HG03469 (cell line): ENCODE measurements at regions not wholly inside any gene's neighbourhood (a gene's known extent, or its start where the extent isn't known, plus 50 kb on each side); places are given as distances from the start of the nearest gene placed in this dataset.
"Not testable (repeated sequence)": the region's sequence is repeated elsewhere in the genome, so short reads cannot be mapped to it uniquely, and the experiment has no call there.

ENCODE experiments used
- ATAC-seq: cut with Tn5 transposase; IDR thresholded peaks from one replicate; pipeline ENCODE4 v1.9.1; 2021; ENCODE audit warnings: mild to moderate bottlenecking, moderate library complexity, moderate number of reproducible peaks; ENCODE audit not compliant: unreplicated experiment

DNA sequence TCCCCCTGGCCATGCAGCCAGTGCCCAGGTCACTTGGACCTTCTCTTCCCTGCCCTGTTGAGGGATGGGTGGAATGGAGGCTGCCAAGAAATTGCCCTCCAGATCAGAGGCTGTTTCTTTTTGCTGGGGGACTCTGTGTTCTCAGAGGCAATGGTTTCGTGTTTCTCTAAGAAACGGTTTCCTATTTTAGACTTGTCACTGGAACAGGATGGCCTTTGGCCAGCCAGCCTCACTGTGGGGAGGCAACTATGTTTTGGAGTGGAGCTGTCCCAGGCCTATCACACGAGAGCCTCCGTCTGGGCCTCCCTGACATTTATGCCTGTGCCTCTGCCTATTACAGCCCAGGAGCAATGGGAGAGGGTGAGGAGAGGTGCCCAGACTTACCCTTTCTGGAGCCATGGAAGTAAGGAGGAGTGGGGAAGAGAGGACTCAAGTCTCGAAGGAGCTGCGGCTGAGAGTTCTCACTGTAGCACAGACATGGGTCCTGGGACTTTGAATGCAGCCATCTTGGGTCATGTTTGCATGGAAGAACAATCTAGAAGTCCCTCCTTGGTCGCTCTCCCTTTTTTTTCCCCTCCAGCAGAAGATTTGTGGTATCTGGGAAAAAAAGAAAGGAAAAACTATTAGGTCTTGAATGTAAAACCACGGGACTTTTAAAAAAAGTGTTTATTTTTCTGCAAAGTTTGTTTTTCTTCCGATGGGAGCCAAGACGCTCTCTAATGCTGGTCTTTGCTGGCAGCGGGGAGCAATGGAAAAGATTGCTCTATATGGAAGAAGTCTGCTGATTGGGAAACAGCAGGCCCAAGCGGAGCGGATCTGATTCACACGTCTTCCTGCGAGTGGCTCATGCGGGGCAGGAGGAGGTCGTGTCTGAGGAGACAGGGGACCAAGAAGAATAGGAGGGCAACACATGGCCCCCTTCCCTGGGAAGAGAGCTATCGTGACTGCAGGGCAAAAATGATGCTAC is 219.2 kb downstream of the FOXD2 start:
- ATAC-seq, result no peak

DNA sequence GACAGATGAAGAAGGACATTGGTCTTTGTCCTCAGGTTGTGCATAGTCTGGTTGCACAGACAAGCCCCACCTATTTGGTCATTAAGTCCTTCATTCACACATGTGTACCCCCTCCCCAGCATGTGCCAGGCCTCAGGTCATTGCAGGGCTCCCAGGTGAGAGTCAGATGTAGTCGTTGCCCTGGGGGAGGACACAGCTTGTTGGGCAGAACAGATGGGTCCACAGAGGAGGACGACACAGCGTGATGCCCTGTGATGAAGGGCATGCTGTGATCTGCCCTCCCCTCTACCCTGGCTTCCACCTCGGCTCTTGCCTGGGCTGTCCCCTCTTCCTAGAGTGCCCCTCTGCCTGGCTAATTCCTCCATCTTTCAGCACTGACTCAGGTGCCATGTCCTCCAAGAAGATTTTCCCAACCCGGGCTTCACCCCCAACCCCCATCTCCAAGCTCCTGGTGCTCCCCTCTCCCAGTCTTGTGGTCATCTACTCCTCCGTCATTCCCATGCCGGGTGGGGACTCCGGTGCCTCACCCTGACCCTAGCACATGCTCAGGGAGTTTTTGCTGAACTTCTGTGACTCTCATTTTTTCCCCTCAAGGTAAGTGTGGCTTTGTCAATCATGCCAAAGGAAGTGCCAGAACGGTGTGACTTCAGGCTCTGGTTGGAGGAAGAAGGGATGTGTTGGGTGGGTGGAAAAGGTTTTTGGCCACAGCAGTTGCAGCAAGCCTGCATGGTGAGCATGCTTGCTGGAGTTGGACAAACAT is 220.5 kb downstream of the FOXD2 start:
- no peak for ATAC-seq

DNA sequence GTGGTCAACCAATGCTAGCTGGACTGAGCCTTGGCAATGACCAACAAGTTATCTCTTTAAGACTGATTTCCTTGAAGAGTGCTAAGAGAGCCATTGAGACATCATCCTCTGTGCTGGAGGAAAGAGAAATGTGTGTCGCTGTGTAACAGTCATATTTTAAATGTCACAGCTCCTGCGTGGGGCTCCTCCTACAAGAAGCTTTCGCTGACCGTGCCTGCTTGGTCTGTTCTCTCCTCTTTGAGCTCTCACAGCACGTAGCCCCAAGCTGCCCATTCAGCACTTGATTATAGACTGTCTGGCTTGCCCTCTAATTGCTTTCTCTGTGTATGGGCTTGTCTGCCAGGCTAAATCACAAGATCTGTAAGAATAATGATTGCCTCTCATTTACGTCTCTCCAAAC is 221.3 kb downstream of the FOXD2 start:
- ATAC-seq, result no peak

DNA sequence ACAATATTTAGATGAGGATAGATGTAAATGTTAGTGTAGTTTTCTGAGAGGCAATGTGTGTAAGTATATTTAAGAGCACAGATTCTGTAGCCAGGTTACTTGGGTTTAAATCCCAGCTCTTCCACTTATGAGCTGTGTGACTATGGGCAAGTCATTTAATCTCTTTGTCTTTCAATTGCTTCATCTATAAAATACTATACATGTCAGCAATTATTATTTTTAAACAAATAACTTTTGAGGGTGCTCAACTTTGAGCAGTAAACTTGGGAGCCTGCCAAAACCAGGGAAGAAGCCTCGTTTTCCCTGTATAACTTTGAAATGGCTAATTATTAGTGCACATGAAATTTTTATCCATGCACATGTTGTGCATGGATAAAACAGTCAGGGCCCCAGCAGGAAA is 222.8 kb downstream of the FOXD2 start:
- no peak for ATAC-seq

DNA sequence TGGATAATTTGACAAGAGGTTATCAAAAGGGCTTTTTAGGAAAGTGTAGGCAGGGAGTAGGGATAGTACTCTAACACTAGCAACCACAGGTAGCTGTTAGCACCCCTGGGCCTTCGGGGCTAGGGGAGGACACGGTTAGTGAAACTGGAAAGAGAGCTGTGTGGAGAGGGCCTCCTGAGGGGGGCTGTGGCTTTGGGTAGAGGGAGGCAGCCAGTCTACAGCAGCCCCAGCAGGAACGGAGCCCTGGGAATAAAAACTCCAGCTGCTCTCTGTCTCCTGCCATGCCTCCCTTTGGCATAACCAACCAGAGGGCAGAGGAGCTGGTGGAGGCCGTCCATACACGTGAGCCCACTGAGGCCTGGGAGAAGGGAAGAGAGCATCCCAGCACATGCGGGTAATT is 223.2 kb downstream of the FOXD2 start:
- ATAC-seq, result no peak

DNA sequence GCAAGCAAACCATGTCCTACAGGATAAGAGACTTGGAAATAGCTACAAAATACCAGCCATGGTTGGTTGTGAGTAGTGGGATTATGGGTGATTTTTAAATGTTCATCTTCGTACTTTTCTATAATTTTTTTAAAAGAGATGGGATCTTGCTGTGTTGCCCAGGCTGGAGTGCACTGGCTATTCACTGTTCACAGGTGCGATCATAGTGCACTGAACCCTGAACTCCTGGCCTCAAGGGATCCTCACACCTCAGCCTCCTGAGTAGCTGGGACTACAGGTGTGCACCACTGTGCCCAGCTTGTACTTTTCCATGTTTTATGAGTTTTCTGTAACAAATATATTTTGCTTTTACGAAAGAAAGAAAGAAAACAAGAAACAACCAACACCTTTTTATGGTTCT is 224.2 kb downstream of the FOXD2 start:
- no peak for ATAC-seq

DNA sequence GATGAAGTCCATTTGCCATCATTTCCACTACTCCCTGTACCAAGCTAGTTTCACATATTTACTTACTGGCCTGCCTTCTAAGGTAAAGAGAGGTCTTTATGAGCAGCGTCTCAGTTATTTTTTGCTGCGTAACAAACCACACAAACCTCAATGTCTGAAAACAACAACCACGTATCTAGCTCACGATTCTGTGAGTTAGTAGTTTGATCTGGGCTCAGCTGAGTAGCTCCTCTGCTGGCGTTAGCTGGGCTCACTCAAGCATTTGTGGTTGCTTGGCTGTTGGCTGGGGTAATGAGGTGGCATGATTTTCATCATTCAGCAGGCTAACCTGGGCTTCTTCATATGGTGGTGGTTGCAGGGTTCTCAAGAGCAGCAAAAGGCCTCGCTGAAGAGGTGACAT is 225.4 kb downstream of the FOXD2 start:
- peak; percentile 54 for ATAC-seq

DNA sequence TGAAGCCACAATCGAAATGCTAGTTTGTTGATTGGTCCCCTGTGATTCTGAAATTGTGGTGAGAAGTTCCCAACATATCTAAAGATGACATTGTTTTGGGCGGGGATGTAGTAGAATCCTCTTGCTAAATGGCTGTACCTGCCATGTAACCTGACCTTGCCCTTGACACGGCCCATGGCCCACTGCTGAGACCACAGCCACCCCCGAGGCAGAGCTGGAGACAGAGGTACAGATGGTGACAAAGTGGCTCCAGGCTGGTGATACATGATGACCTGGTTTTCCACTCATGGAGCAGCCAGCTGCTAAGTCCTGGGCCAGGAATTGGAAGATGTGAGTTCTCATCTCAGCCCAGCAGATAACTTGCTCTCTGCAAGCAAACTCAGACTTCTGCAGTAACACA is 226.5 kb downstream of the FOXD2 start:
- ATAC-seq, result no peak

DNA sequence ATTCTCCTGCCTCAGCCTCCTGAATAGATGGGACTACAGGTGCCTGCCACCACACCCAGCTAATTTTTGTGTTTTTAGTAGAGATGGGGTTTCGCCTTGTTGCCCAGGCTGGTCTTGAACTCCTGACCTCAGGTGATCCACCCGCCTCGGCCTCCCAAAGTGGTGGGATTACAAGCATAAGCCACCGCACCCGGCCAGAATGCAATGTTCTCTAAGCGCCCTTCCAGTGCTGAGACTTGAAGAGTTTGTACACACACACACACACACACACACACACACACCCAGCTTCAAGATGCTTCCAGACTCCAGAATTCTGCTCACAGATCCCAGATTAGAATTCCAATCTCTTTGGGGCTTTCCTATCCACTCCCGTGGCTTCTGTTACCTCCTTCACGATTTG is 227.1 kb downstream of the FOXD2 start:
- ATAC-seq, result not testable (repeated sequence)

DNA sequence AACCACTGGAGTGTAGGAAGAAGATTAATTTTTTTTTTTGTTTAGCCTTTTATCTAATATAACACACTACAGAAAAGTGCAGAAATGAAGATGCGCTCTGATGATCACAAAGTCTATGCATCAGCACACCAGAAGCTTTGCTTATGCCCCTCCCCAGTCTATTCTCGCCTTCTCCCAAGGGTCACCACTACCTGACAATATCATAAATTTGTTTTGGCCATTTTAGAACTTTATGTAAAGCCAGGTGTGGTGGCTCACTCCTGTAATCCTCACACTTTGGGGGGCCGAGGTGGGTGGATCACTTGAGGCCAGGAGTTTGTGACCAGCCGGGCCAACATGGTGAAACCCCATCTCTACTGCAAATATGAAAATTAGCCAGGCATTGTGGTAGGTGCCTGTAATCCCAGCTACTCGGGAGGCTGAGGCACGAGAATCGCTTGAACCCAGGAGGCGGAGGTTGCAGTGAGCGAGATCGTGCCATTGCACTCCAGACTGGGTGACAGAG is 231.3 kb downstream of the FOXD2 start:
- ATAC-seq, result no peak

DNA sequence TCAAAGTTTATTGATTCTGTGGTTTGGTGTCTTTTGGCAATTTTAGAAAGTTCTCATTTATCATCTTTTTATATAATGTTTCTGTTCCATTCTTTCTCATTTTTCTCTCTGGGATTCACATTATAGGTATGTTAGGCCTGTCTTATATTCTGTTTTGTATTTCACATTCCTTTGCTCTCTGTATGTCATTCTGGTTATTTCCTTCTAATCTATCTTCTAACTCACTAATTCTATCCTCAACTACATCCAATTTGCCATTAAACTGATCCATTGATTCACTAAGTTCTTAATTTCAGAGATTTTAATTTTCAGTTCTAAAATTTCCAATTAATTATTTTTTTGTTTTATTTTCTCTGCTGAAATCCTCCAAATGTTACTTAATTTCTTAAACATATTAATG is 234.8 kb downstream of the FOXD2 start:
- no peak for ATAC-seq

DNA sequence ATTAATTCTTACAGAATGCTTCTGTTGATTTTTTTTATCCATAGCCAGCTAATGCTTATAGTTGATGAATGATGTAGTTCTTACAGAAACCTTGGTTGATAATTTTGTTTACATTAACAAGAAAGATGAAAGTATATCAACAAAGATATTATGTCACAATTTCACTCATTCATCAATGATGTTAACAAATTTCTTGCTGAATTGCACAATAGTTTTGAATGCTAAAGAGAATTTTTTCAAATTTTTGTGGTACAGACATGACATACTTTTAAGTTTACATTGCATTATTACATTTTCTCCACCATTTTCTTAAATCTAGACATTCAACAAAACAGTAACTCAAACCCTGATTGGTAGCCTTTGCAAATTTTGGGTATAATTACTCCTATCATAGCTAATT is 236.3 kb downstream of the FOXD2 start:
- no peak for ATAC-seq

DNA sequence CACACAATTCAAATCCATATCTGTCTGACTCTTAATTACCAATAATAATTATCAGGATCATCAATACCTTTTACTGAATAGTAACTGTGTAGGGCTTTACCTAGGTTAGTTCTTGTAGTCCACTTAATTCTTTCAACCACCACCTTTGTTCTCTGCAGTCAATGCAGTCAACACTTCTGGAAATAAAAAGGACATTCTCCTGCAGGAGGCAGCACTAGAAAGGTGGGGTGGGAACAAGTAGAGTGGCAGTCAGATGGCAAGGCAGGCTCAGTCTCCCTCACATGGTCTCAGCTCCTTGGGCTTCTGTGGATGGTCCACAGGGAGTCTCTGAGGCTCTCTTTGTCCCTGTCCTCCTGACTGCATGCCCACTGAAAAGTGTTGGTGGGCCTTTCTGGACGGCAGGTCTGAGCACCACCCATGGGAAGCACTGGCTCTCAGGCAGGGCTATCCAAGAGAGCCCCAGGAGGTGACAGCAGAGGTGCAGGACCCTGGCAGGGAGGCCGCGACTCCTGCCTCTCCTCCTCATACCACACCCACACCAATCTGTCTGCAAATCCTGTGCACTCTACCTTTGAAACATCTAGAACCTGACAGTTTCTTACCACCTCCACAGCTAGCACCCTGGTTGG is 237.3 kb downstream of the FOXD2 start:
- no peak for ATAC-seq

DNA sequence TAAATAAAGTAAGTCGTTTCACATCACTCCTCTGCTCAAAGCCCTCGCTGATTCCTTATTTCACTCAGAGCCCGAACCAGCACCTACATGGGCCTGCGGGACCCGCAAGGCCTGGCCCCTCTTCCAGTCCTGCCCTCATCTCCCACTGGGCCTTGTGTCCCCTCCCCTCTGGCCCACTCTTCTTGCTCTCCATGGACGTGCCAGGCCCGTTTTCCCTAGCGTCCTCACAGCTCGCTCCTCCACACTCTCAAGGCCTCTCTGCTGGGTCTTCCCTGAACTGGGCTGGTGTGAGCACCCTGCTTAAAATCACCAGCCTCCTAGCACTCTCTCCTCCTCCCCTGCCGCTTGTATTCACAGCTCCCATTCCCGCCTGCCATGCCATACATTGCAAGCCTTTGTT is 237.9 kb downstream of the FOXD2 start:
- no peak for ATAC-seq

DNA sequence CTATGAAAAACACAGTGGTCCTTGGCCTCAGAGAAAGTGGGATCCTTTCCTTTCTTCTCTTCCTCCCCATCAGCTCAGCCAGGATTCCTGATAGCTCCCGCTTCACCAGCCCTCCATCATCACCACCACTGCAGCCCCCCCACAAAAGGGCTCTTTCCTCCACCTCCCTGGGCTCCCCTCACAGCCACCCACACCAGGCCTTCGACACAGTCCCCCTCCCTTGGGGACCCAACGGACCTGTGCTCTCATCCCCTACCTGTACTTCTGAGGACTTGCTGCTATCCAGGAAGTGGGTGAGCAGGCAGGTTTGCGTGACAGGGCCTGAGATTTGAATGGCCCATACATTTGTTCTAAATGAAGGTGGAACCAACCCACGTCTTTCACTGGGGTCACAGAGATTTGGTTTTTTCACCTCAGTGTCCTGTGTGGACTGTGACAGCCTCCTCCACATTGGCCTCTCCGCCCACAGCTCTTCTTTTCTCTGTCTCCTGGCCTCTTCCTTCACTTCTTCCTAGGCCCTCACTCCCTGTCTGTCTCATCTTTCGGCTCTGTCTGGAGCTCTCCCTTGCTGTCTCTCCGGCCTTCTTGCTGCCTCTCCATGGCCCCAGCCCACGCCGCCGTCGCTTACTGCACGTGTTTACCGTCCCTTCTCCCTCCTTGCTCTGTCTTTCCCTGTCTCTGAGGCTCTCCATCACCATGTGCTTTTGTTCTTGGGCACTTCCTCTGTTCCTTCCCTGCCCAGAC is 238.6 kb downstream of the FOXD2 start:
- no peak for ATAC-seq

DNA sequence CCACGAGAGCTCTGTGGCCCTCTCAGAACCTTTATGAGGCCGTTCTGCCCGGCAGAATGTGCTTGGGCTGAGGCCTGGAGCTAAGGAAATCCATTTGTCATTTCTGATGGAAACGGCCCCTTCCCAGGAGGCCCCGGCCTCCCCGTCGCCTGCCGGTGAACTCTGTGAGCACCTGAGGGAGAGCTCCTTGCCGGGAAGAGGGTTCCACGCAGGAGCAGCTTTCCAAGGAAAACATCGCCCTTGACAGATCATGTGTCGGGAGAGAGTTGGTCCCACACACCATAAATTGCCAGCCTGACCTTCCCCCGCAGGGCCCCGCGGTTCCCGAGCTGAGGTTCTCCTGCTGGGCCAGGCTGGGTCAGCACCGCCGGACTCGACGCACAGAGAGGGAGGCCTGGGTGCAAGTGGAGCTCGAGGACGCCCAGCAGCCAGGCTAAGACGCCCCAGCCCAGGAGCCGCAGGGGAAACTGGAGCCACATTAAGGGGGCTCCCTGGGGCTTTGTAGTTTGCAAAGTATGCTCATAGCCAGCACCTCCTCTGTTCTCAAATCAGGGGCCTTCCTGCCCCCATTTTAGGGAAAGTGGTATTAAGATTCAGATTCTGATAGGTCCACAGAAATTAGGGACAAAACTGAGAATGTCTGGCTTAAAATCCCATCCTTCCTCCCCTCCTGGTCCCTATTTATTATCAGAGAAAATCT is 239.5 kb downstream of the FOXD2 start:
- ATAC-seq, result no peak

DNA sequence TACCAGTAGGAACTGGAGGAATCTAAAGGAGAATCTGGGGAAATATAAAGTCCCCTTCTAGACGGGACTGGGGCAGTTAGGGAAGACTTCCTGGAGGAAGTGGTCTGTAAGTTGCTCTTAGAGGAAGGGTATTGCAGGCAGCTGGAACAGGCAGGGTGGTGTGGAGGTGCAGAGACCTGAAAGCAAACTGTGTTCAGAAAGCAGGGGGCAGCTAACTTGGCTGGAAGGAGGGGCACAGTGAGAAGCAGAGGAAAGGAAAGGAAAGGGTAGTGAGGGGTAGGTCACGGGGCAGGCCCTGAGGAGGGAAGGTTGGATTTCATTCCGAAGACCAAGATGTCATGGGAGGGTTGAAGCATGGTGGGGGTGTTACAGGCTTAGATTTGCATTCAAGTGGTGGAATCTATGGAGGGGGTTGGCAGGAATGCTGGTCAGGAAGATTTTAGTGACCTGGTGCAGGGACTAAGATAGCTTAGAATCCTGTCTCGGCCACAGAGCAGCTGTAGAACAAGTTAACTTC is 240.7 kb downstream of the FOXD2 start:
- no peak for ATAC-seq

DNA sequence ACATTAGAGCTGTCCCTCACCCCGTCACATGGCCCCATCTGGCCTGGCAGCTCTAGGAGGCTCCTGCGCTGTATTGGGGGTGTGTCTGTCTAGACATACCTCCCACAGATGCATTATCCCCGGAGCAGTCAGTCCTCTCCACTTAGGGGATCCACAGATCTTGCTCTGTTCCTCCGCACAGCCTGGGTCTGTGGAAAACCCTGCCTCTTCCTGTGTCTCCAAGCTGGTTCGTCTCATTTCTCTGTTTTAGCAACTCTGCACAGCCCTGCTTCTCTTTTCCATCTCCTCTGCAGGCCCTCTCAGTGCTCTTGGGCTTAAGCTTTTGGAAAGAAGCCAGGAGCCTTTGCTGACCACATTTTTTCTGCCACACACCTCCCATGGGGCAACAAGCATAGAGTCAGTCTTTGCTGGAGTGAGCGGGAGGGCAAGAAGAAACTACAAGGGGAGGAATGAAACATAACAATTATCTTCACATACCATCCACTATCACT is 241.5 kb downstream of the FOXD2 start:
- ATAC-seq, result no peak

DNA sequence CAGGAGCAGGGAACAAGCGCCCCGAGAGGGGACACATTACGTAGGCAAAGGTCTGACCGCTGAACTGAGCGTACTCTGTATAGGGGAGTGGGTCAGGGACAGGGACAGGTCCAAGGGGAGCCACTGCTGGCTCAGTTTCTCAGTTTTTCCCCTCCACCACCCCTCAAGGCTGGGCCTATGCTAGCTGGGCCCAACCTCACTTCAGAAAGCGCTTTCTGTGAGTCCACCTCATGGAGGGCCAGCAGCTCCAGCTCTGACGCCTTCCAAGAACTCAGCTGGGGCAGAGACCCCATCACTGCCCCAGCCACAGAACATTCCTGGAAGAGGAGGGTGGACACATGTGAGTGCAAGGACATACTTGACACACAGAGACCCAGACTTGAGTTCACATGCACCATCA is 242.0 kb downstream of the FOXD2 start:
- no peak for ATAC-seq
